Hypothalamus (tissue), 51 donors: ENCODE measurements at regions not wholly inside any gene's neighbourhood (a gene's known extent, or its start where the extent isn't known, plus 50 kb on each side); places are given as distances from the start of the nearest gene placed in this dataset.

ENCODE experiments used
- DNase-seq, 51 donors: peaks; one replicate each; lab custom pipeline; 2025; lab: John Stamatoyannopoulos, UW

- DNase-seq: no peak
Measured at GRCh38 chr15:63454503-63455211, 49.7 kb upstream of the USP3 start.
